ENCODE measurements at regions not wholly inside any gene's neighbourhood (a gene's known extent, or its start where the extent isn't known, plus 50 kb on each side); places are given as distances from the start of the nearest gene placed in this dataset.

GRCh38 chr1:213680677-213681325 lies 307.0 kb upstream of the PROX1 start:
- Mint-ChIP-seq H3K36me3 (no peaks in the 10 kb centered on the region), H3K4me3 (no peak overlapping the region)
- WGBS (ENCODE audit: insufficient coverage): 93% methylated on average over 3 of the region's 8 CpGs

GRCh38 chr1:213681788-213682340 lies 305.9 kb upstream of the PROX1 start:
- Histone ChIP-seq H3K4me1 (ENCODE audit: control insufficient read depth in 1 of 2, insufficient read depth in 2 of 2, low read length in 2 of 2) (no peaks in the 10 kb centered on the region), H3K27me3 (ENCODE audit: control insufficient read depth in 2 of 2, insufficient read depth in 2 of 2, low read length in 2 of 2) (no peaks in the 10 kb centered on the region), H3K9me3 (replicated peaks in 1 of 2; ENCODE audit: control insufficient read depth in 1 of 2, insufficient read depth in 1 of 2, low read length in 2 of 2) (no peaks in the 10 kb centered on the region), H3K27ac (ENCODE audit: low read depth in 1 of 2, low read length in 2 of 2) (no peak overlapping the region), H3K36me3 (replicated peaks in 1 of 2; ENCODE audit: control insufficient read depth in 1 of 2, insufficient read depth in 2 of 2, low read length in 2 of 2) (no peaks in the 10 kb centered on the region), H3K9ac (ENCODE audit: insufficient read depth, low read length, poor library complexity, severe bottlenecking) (no peak overlapping the region), H3K4me3 (replicated peaks in 1 of 3; ENCODE audit: low read depth in 2 of 3, low read length in 3 of 3) (no peak overlapping the region), H3K4me2 (replicated peaks; ENCODE audit: extremely low read depth, low read length, poor library complexity, severe bottlenecking) (no peak overlapping the region), H2AFZ (ENCODE audit: insufficient read depth, low read depth, low read length, poor library complexity, severe bottlenecking) (no peak overlapping the region), H4K20me1 (ENCODE audit: insufficient read depth, low read length) (no peaks in the 10 kb centered on the region), H3K79me2 (ENCODE audit: insufficient read depth, low read length) (no peaks in the 10 kb centered on the region)
- no peaks in the 10 kb centered on the region for H3K36me3 Mint-ChIP-seq
- TF ChIP-seq CTCF (IDR thresholded peaks at IDR 0.05): no peak
- no peak overlapping the region for H3K27ac Mint-ChIP-seq
- 89% methylated on average over 3 of the region's 3 CpGs for WGBS (ENCODE audit: insufficient coverage)
- H3K27me3 Mint-ChIP-seq (ENCODE audit: low read depth in 3 of 3): no peaks in the 10 kb centered on the region
- H3K4me3 Mint-ChIP-seq: no peak overlapping the region
- H3K4me1 Mint-ChIP-seq: no peaks in the 10 kb centered on the region
- H3K9me3 Mint-ChIP-seq: peaks cover 0 to 5% (median 2%) of the 10 kb centered on the region in 7 donors
- intact Hi-C loops (cut with micrococcal nuclease): no loop called here
- no peak for DNase-seq

More at GRCh38 chr1:213680677-213681325, 307.0 kb upstream of the PROX1 start:
- Histone ChIP-seq H3K4me3 (replicated peaks in 1 of 3; ENCODE audit: low read depth in 2 of 3, low read length in 3 of 3) (no peak overlapping the region), H2AFZ (ENCODE audit: insufficient read depth, low read depth, low read length, poor library complexity, severe bottlenecking) (no peak overlapping the region), H4K20me1 (ENCODE audit: insufficient read depth, low read length) (no peaks in the 10 kb centered on the region), H3K79me2 (ENCODE audit: insufficient read depth, low read length) (no peaks in the 10 kb centered on the region), H3K27me3 (ENCODE audit: control insufficient read depth in 2 of 2, insufficient read depth in 2 of 2, low read length in 2 of 2) (no peaks in the 10 kb centered on the region), H3K4me2 (replicated peaks; ENCODE audit: extremely low read depth, low read length, poor library complexity, severe bottlenecking) (no peak overlapping the region), H3K27ac (ENCODE audit: low read depth in 1 of 2, low read length in 2 of 2) (no peak overlapping the region), H3K9me3 (replicated peaks in 1 of 2; ENCODE audit: control insufficient read depth in 1 of 2, insufficient read depth in 1 of 2, low read length in 2 of 2) (no peaks in the 10 kb centered on the region), H3K4me1 (ENCODE audit: control insufficient read depth in 1 of 2, insufficient read depth in 2 of 2, low read length in 2 of 2) (no peaks in the 10 kb centered on the region), H3K36me3 (replicated peaks in 1 of 2; ENCODE audit: control insufficient read depth in 1 of 2, insufficient read depth in 2 of 2, low read length in 2 of 2) (no peaks in the 10 kb centered on the region), H3K9ac (ENCODE audit: insufficient read depth, low read length, poor library complexity, severe bottlenecking) (no peak overlapping the region)
- Mint-ChIP-seq H3K27ac (no peak overlapping the region), H3K9me3 (peaks cover 0 to 4% (median 2%) of the 10 kb centered on the region in 7 donors), H3K27me3 (ENCODE audit: low read depth in 3 of 3) (no peaks in the 10 kb centered on the region), H3K4me1 (no peaks in the 10 kb centered on the region)
- no peak for DNase-seq
- intact Hi-C loops (cut with micrococcal nuclease): no loop called here
- no peak for TF ChIP-seq CTCF (IDR thresholded peaks at IDR 0.05)
